Astrocyte of the cerebellum (primary cell): ENCODE measurements at regions not wholly inside any gene's neighbourhood (a gene's known extent, or its start where the extent isn't known, plus 50 kb on each side); places are given as distances from the start of the nearest gene placed in this dataset.

Experiments used
- DNase-seq: peaks from one replicate; pipeline ENCODE4 v3.0.0-alpha.2; 2011; ENCODE audit warnings: low read depth
- H3K4me3 ChIP-seq: 2 replicates; pipeline ENCODE4 v1.5.1; 2011; ENCODE audit warnings: mild to moderate bottlenecking, low read depth, low read length, moderate library complexity
- CTCF ChIP-seq: IDR thresholded peaks from 2 replicates; pipeline ENCODE4 v1.5.1; 2012; ENCODE audit warnings: low read length, low read depth, moderate library complexity, mild to moderate bottlenecking; ENCODE audit errors: missing control alignments
- in situ Hi-C: cut with HindIII; loops from 2 replicates; pipeline ENCODE4 v1.10.0; 2017; ENCODE audit warnings: low sequenced_read_pairs

DNA sequence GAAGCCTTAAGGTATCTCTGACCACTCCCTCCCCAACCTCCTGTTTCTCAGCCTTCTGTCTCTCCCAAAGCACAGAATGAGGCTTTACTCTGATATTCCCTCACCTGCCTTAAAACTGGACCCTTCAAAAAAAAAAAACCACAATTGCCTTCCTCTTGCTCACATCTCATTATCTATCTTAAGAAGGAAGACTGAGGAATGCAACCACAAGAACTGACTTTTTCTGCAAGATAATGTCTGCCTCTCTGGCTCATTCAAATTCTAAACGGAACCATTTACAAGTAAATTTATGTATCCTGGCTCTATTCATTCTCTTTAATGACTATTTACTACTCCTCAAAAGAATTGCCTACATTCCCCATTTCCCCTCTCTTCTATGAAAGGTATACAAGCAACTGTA lies 545.5 kb upstream of the HTR2C start:
- in situ Hi-C loops: no loop called here
- no peak overlapping the region for H3K4me3 ChIP-seq
- TF ChIP-seq CTCF: no peak
- no peak for DNase-seq

GRCh38 chrX:114037515-114037914 lies 546.4 kb upstream of the HTR2C start:
- DNase-seq: no peak
- no peak overlapping the region for H3K4me3 ChIP-seq
- TF ChIP-seq CTCF: no peak
- in situ Hi-C loops: no loop called here

DNA sequence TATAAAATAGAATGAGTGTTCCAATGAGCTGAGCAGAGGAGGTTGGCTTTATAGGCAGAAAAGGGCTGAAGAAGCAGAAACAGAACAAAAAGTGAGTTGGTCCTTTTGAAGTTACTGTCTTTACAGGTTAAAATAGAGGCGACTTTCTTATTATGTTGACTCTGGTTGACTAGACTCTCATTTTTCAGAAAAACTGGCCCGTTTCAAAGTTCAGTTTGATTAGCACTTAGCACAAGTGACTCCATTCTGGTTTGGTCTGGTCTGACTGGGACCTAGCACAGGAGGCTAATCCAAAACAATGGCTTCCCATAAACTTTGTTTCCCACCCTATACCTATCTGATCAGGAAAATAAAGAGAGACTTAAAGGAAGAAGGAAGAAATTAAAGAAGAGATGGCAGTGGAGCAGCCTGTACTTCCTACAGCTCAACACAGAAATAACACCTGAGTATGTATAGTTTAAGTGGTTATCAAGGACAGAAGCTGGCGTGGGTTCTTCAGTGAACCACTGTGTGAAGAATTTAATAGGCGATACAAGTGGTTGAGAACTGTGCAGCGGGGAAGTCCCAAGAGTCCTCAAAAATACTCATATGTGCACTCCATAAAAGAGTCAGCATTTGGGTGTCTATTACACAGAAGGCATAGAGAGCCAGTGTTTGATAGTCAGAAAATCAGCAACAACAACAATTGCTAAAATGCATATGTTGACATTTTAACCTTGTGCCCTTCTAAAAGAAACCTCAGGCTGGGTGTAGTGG lies 554.8 kb upstream of the HTR2C start:
- in situ Hi-C loops: no loop called here
- H3K4me3 ChIP-seq: no peak overlapping the region
- no peak for TF ChIP-seq CTCF
- DNase-seq: no peak

- H3K4me3 ChIP-seq: no peak overlapping the region
- in situ Hi-C loops: no loop called here
- no peak for DNase-seq
- TF ChIP-seq CTCF: no peak
Observed at GRCh38 chrX:114017086-114017485, 566.8 kb upstream of the HTR2C start.

GRCh38 chrX:114015966-114016365 lies 567.9 kb upstream of the HTR2C start:
- TF ChIP-seq CTCF: no peak
- no peak overlapping the region for H3K4me3 ChIP-seq
- in situ Hi-C loops: no loop called here
- no peak for DNase-seq

DNA sequence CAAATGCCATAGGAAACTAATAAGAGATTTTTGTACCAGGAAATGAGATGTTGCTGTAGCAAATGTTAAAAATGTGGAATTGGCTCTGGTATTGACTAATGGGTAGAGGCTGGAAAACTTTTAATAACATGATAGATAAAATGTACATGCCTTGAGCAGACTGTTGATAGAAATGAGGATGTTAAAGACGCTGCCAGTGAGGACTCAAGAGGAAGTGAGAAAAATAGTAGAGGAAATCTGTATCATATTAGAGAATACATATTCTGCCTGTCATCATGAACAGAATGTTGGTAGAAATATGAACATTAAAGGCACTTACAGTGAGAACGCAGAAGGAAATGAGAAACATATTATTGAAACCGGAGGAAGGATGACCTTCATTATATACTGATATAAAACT lies 577.2 kb upstream of the HTR2C start:
- in situ Hi-C loops: no loop called here
- no peak for TF ChIP-seq CTCF
- no peak overlapping the region for H3K4me3 ChIP-seq
- DNase-seq: no peak
